ENCODE measurements at regions not wholly inside any gene's neighbourhood (a gene's known extent, or its start where the extent isn't known, plus 50 kb on each side); places are given as distances from the start of the nearest gene placed in this dataset.

DNA sequence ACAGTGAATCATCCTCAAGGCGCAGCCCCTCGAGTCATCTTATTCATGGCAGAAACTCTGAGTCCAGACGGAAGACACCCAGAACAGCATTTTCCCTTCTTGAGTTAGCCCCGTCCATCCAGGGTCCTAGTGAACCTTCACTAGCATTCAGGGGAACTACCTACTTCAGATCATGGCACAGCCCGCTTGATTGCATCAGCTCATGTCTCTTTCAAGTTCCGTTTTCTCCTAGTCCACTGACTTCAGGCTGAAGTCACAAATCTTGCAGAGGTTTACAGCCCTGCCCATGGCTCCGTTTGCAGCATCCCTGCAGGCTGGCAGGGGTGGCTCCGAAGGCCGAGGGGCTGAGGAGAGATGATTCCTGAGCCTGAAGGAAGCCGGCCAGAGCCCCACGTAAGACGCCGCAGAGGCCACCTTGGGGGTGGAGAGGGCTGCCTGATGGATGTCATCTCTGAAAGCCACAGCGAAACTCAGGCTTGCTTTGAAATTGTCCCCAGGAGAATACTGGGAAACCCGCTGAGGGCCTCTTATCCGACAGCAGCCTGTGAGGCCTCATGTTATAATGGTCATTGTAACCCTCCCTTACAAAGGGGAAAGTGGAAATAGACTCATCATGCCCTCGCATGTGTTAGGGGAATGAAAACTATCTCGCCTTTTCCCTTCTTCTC, 310.2 kb upstream of the AJAP1 start:
- TF ChIP-seq, protein P1, sequence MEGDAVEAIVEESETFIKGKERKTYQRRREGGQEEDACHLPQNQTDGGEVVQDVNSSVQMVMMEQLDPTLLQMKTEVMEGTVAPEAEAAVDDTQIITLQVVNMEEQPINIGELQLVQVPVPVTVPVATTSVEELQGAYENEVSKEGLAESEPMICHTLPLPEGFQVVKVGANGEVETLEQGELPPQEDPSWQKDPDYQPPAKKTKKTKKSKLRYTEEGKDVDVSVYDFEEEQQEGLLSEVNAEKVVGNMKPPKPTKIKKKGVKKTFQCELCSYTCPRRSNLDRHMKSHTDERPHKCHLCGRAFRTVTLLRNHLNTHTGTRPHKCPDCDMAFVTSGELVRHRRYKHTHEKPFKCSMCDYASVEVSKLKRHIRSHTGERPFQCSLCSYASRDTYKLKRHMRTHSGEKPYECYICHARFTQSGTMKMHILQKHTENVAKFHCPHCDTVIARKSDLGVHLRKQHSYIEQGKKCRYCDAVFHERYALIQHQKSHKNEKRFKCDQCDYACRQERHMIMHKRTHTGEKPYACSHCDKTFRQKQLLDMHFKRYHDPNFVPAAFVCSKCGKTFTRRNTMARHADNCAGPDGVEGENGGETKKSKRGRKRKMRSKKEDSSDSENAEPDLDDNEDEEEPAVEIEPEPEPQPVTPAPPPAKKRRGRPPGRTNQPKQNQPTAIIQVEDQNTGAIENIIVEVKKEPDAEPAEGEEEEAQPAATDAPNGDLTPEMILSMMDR (IDR thresholded peaks at IDR 0.05): no peak
- no peak for TF ChIP-seq POLR2A (IDR thresholded peaks at IDR 0.05)

Measured in thyroid gland (tissue), 4 donors.